Heart left ventricle (tissue), 13 donors: ENCODE measurements at regions not wholly inside any gene's neighbourhood (a gene's known extent, or its start where the extent isn't known, plus 50 kb on each side); places are given as distances from the start of the nearest gene placed in this dataset.

Source experiments
- POLR2A ChIP-seq, 2 donors: fragments of 450-650 bp; IDR thresholded peaks; one replicate each; pipeline ENCODE4 v1.6.1; 2017; ENCODE audit warnings: antibody characterized with exemption in 2 of 2, mild to moderate bottlenecking in 2 of 2, moderate library complexity in 2 of 2
- TF ChIP-seq, protein P1 (sequence below), 12 donors: fragments of 200-600 bp; sonication (generic) in 4 of 12; IDR thresholded peaks; one replicate each; pipeline versions ENCODE4 v1.5.0 to v1.8.0; 2018 to 2022; ENCODE audit warnings: antibody characterized with exemption in 12 of 12, mild to moderate bottlenecking in 5 of 12
- donor health status: ischemic (EF 13 %, LVEDD 7.1; RV severe dilation, severe dysfunction).
- donor health status: DM: no; HTN: yes; CAD: no.
- donor health status: DM: no; HTN: no; CAD: no.
- donor health status: ischemic (EF 25% LVEDD 6.9; RV normal size, moderate dysfunction).
- donor health status: ischemic (EF 25% LVEDD 5.7; RV mildly dilated, moderate dysfunction).
- donor health status: ischemic (EF 35%, LVEDD 5.7; RV mildly dilated, moderate dysfunction).
- donor health status: nonischemic (EF 11% LVEDD 7.7; RV severe dilation, severe dysfunction).
- donor health status: DM: yes; HTN: yes; CAD: no.
- donor health status: PGD.
- donor health status: ischemic (EF 29% LVEDD 5.4; RV normal size, mild dysfunction).
- donor health status: nonischemic (EF 23%, LVEDD 6.1; RV moderate dilation, normal function).

DNA sequence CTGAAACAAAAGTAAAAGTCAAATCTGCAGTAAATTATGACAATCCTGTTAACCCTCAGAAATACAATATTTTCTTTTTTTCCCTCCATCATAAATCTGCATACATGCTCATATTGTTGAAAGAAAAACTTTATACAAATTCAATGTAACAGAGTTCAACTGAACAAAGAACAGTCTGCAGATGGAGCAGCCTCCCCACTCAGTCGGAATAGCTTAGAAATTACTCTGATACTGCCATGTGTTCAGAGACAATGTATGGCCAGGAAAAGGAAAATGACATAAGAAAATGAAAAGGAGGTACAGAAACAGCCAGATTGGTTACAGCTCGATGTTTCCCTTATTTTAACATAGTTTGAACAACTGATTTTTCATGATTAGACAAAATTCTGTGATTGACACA is 651.9 kb upstream of the COBL start:
- TF ChIP-seq, protein P1, sequence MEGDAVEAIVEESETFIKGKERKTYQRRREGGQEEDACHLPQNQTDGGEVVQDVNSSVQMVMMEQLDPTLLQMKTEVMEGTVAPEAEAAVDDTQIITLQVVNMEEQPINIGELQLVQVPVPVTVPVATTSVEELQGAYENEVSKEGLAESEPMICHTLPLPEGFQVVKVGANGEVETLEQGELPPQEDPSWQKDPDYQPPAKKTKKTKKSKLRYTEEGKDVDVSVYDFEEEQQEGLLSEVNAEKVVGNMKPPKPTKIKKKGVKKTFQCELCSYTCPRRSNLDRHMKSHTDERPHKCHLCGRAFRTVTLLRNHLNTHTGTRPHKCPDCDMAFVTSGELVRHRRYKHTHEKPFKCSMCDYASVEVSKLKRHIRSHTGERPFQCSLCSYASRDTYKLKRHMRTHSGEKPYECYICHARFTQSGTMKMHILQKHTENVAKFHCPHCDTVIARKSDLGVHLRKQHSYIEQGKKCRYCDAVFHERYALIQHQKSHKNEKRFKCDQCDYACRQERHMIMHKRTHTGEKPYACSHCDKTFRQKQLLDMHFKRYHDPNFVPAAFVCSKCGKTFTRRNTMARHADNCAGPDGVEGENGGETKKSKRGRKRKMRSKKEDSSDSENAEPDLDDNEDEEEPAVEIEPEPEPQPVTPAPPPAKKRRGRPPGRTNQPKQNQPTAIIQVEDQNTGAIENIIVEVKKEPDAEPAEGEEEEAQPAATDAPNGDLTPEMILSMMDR (IDR thresholded peaks at IDR 0.05) = no peak
- no peak for TF ChIP-seq POLR2A (IDR thresholded peaks at IDR 0.05)
